ENCODE measurements at regions not wholly inside any gene's neighbourhood (a gene's known extent, or its start where the extent isn't known, plus 50 kb on each side); places are given as distances from the start of the nearest gene placed in this dataset.
"Not testable (repeated sequence)": the region's sequence is repeated elsewhere in the genome, so short reads cannot be mapped to it uniquely, and the experiment has no call there.

DNA sequence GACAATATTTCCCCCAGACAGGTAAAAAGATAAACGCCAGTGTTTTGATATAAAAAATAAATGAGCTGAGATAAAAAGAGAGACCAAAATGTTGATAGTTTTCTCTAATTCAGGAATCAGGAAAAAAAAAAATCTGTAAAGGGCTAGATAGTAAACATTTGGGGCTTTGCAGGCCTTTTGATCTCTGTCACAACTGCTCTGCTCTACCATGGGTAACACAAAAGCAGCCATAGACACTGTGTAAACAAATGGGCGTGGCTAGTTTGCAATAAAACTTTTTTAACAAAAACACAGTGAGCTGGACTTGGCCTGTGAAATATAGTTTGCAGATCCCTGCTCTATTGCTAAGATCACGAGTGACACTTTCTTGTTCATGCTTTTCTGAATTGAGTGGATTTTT is 219.1 kb upstream of the STXBP5 start (continued):
- TF ChIP-seq ZBTB11 (CRISPR knock-in tag; IDR thresholded peaks at IDR 0.05), result no peak
- no peak for TF ChIP-seq TBL1XR1 (IDR thresholded peaks at IDR 0.05; ENCODE audit: low read depth, low read length)

GRCh38 chr6:146985966-146986365 is 218.3 kb upstream of the STXBP5 start:
- SMC1A ChIA-PET (ENCODE audit: uncharacterized antibody, unreplicated experiment), result interaction anchor here (0.8 kb wide), 1 partner anchor 43 kb away, joined by 4 read pairs; no protein-coding TSS in a partner anchor
- Histone ChIP-seq H3K4me1 (ENCODE audit: control insufficient read depth, insufficient read depth, low read length) (no peaks in the 10 kb centered on the region), H3K4me3 (no peak overlapping the region), H3K36me3 (ENCODE audit: control insufficient read depth in 2 of 2, insufficient read depth in 2 of 2, low read length in 1 of 2) (no peaks in the 10 kb centered on the region), H3K27me3 (replicated peaks in 1 of 2; ENCODE audit: control insufficient read depth in 2 of 2, insufficient read depth in 2 of 2, low read length in 1 of 2) (no peaks in the 10 kb centered on the region), H3K4me2 (ENCODE audit: control insufficient read depth, insufficient read depth) (no peak overlapping the region), H3K9me3 (replicated peaks; ENCODE audit: control insufficient read depth, insufficient read depth, low read length) (no peaks in the 10 kb centered on the region), H4K20me1 (ENCODE audit: control insufficient read depth, insufficient read depth) (no peaks in the 10 kb centered on the region), H3K79me2 (ENCODE audit: control insufficient read depth, insufficient read depth, low read length) (no peaks in the 10 kb centered on the region), H2AFZ (ENCODE audit: control insufficient read depth, low read depth, low read length) (no peak overlapping the region), H3K9ac (ENCODE audit: control insufficient read depth, insufficient read depth, low read length) (no peak overlapping the region), H3K27ac (ENCODE audit: control insufficient read depth, insufficient read depth) (no peak overlapping the region)
- RAD21 ChIA-PET (ENCODE audit: unreplicated experiment), result no interaction called here
- WGBS (ENCODE audit: insufficient coverage, insufficient replicate concordance, low lambda C conversion rate, missing lambda C conversion rate), result 14% methylated on average over 2 of the region's 2 CpGs
- intact Hi-C loops (cut with micrococcal nuclease; ENCODE audit: unreplicated experiment), result no loop called here
- ATAC-seq, result no peak
- no peak for FAIRE-seq
- TF ChIP-seq ZBTB4 (CRISPR knock-in tag; IDR thresholded peaks at IDR 0.05), result no peak
- POLR2A ChIA-PET, result no interaction called here
- DNase-seq (ENCODE audit: low read depth, low spot score), result no peak
- in situ Hi-C loops (cut with MboI), result no loop called here
- CTCF ChIA-PET, result interaction anchor here (1.5 kb wide), 1 partner anchor 9 kb away, joined by 3 read pairs; no protein-coding TSS in a partner anchor
- BruUV-seq (replicated peaks), result no TSS peak

- H2AFZ ChIP-seq (ENCODE audit: control insufficient read depth, low read depth, low read length); BruUV-seq (replicated peaks); H3K79me2 ChIP-seq (ENCODE audit: control insufficient read depth, insufficient read depth, low read length); H3K9ac ChIP-seq (ENCODE audit: control insufficient read depth, insufficient read depth, low read length); POLR2A ChIA-PET; H3K27ac ChIP-seq (ENCODE audit: control insufficient read depth, insufficient read depth); CTCF ChIA-PET; ATAC-seq; SMC1A ChIA-PET (ENCODE audit: uncharacterized antibody, unreplicated experiment); intact Hi-C loops (cut with micrococcal nuclease; ENCODE audit: unreplicated experiment); RAD21 ChIA-PET (ENCODE audit: unreplicated experiment); H3K27me3 ChIP-seq (replicated peaks in 1 of 2; ENCODE audit: control insufficient read depth in 2 of 2, insufficient read depth in 2 of 2, low read length in 1 of 2); H3K4me3 ChIP-seq; H3K36me3 ChIP-seq (ENCODE audit: control insufficient read depth in 2 of 2, insufficient read depth in 2 of 2, low read length in 1 of 2); FAIRE-seq; H3K4me1 ChIP-seq (ENCODE audit: control insufficient read depth, insufficient read depth, low read length); H3K4me2 ChIP-seq (ENCODE audit: control insufficient read depth, insufficient read depth); DNase-seq (ENCODE audit: low read depth, low spot score); in situ Hi-C loops (cut with MboI); H4K20me1 ChIP-seq (ENCODE audit: control insufficient read depth, insufficient read depth); H3K9me3 ChIP-seq (replicated peaks; ENCODE audit: control insufficient read depth, insufficient read depth, low read length): not testable (repeated sequence)
- 55% methylated on average over 1 of the region's 1 CpG for WGBS (ENCODE audit: insufficient coverage, insufficient replicate concordance, low lambda C conversion rate, missing lambda C conversion rate)
Measured at GRCh38 chr6:146987938-146988337, 216.3 kb upstream of the STXBP5 start.

Measured in GM12878 (cell line).